SK-N-MC (cell line): ENCODE measurements at regions not wholly inside any gene's neighbourhood (a gene's known extent, or its start where the extent isn't known, plus 50 kb on each side); places are given as distances from the start of the nearest gene placed in this dataset.

Experiments
- EZH2 ChIP-seq: fragments of 200-600 bp; sonication (generic); IDR thresholded peaks from one replicate; pipeline ENCODE4 v1.6.1; 2017; ENCODE audit warnings: antibody characterized with exemption
- POLR2AphosphoS5 ChIP-seq: IDR thresholded peaks from 2 replicates; pipeline ENCODE4 v1.6.1; 2012; ENCODE audit warnings: mild to moderate bottlenecking, low read depth, low read length, borderline replicate concordance

GRCh38 chr7:18230271-18230670 is 202.6 kb upstream of the PRPS1L1 start:
- no peak for TF ChIP-seq POLR2AphosphoS5
- no peak for TF ChIP-seq EZH2
